ENCODE measurements at regions not wholly inside any gene's neighbourhood (a gene's known extent, or its start where the extent isn't known, plus 50 kb on each side); places are given as distances from the start of the nearest gene placed in this dataset.

- ATAC-seq (no peak), DNase-seq (no peak)
Observed at GRCh38 chr10:14456870-14457266, 126.1 kb upstream of the FRMD4A start.

GRCh38 chr10:14456218-14456869, 125.6 kb upstream of the FRMD4A start:
- H3K9me3 ChIP-seq = peaks cover 0 to 4% (median 0%) of the 10 kb centered on the region in 12 donors
- no peak for ATAC-seq
- peaks cover 0 to 9% (median 0%) of the 10 kb centered on the region in 12 donors for H3K4me1 ChIP-seq
- no peak for DNase-seq
- no peaks in the 10 kb centered on the region for H3K27me3 ChIP-seq
- intact Hi-C loops (cut with DNase I) = no loop called here
- TF ChIP-seq CTCF (IDR thresholded peaks at IDR 0.05) (no peak), POLR2A (IDR thresholded peaks at IDR 0.05) (no peak)
- no peak overlapping the region for H3K27ac ChIP-seq
- H3K4me3 ChIP-seq = no peak overlapping the region
- H3K36me3 ChIP-seq = no peaks in the 10 kb centered on the region
- 75 to 93% (median 82%) methylated on average over 6 of the region's 6 CpGs for WGBS, 4 donors

More at GRCh38 chr10:14456870-14457266, 126.1 kb upstream of the FRMD4A start:
- no peak overlapping the region for H3K4me3 ChIP-seq
- H3K27me3 ChIP-seq = no peaks in the 10 kb centered on the region
- H3K27ac ChIP-seq = no peak overlapping the region
- H3K4me1 ChIP-seq = peaks cover 0 to 9% (median 0%) of the 10 kb centered on the region in 12 donors
- H3K9me3 ChIP-seq = peaks cover 0 to 4% (median 0%) of the 10 kb centered on the region in 12 donors
- intact Hi-C loops (cut with DNase I) = no loop called here
- no peaks in the 10 kb centered on the region for H3K36me3 ChIP-seq
- no peak for TF ChIP-seq POLR2A (IDR thresholded peaks at IDR 0.05)
- 92 to 94% (median 94%) methylated on average over 2 of the region's 2 CpGs for WGBS, 4 donors

- Histone ChIP-seq H3K27me3 (no peaks in the 10 kb centered on the region), H3K4me1 (peaks cover 0 to 11% (median 1%) of the 10 kb centered on the region in 12 donors), H3K36me3 (no peaks in the 10 kb centered on the region), H3K4me3 (no peak overlapping the region), H3K27ac (no peak overlapping the region), H3K9me3 (peaks cover 0 to 4% (median 0%) of the 10 kb centered on the region in 12 donors)
- ATAC-seq (no peak), DNase-seq (no peak)
- WGBS, 4 donors = 93 to 96% (median 94%) methylated on average over 10 of the region's 10 CpGs
- TF ChIP-seq POLR2A (IDR thresholded peaks at IDR 0.05) (no peak), CTCF (IDR thresholded peaks at IDR 0.05) (no peak)
- intact Hi-C loops (cut with DNase I) = no loop called here
Observed at GRCh38 chr10:14454629-14455028, 123.9 kb upstream of the FRMD4A start.

GRCh38 chr10:14454206-14454605, 123.5 kb upstream of the FRMD4A start:
- TF ChIP-seq POLR2A (IDR thresholded peaks at IDR 0.05) (no peak), CTCF (IDR thresholded peaks at IDR 0.05) (no peak)
- ATAC-seq = no peak
- Histone ChIP-seq H3K27ac (no peak overlapping the region), H3K4me1 (peaks cover 0 to 12% (median 1%) of the 10 kb centered on the region in 12 donors), H3K9me3 (peaks cover 0 to 4% (median 0%) of the 10 kb centered on the region in 12 donors), H3K4me3 (no peak overlapping the region), H3K36me3 (no peaks in the 10 kb centered on the region), H3K27me3 (no peaks in the 10 kb centered on the region)
- DNase-seq = no peak
- WGBS, 4 donors = 87 to 96% (median 92%) methylated on average over 12 of the region's 12 CpGs
- intact Hi-C loops (cut with DNase I) = no loop called here

- peaks cover 0 to 12% (median 1%) of the 10 kb centered on the region in 12 donors for H3K4me1 ChIP-seq
- no peak overlapping the region for H3K27ac ChIP-seq
- H3K9me3 ChIP-seq = peaks cover 0 to 4% (median 0%) of the 10 kb centered on the region in 12 donors
- TF ChIP-seq POLR2A (IDR thresholded peaks at IDR 0.05) (no peak), CTCF (IDR thresholded peaks at IDR 0.05) (no peak)
- H3K36me3 ChIP-seq = no peaks in the 10 kb centered on the region
- intact Hi-C loops (cut with DNase I) = no loop called here
- H3K27me3 ChIP-seq = no peaks in the 10 kb centered on the region
- DNase-seq (no peak), ATAC-seq (no peak)
- 81 to 82% (median 81%) methylated on average over 4 of the region's 4 CpGs for WGBS, 4 donors
- no peak overlapping the region for H3K4me3 ChIP-seq
Observed at GRCh38 chr10:14453593-14453992, 122.9 kb upstream of the FRMD4A start.

All from heart left ventricle (tissue), 16 donors.